ENCODE measurements at regions not wholly inside any gene's neighbourhood (a gene's known extent, or its start where the extent isn't known, plus 50 kb on each side); places are given as distances from the start of the nearest gene placed in this dataset.
"Not testable (repeated sequence)": the region's sequence is repeated elsewhere in the genome, so short reads cannot be mapped to it uniquely, and the experiment has no call there.

DNA sequence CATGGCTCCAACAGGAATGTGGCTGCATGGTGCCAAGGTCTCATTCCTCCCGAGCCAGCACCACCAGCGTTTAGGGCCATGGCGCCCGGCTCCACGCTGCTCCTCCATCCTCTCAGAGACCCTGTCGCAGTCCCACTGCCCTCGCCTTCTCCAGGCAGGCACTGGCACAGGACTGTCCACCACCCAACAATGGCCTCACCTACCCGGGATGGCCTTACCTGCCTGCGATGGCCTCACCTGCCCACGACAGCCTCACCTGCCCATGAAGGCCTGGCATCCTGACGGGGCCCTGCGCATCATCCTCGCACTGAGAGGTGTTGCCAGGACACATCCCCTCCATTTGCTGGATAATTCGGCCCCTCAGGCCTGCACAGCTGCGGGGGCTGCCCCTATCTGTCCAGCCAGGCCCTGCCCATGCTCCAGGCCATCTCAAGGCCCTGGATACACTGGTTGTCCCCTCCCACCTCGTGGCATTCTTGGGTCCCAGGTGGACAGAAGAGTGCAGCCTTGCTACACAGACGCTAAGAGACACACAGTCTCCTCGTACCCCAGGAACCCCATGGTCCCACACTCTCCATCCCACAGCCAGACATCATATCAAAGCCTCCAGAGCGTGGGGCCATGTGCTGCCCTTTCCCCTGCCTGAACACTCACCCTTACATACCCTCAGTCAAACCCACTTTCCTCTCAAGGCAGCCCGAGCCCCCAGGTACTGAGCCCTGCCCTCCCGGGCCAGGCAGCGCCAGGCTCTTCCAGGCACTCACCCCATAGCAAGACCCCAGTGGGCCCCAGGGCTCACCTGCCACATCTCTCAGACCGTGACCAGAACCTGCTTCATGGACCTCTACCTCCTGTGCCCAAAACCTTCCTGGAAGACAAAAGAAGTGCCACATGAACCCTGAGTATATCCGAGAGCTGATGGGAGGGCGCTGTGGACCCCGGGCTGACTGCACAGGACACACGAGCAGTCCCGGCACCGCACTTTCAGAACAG lies 268.6 kb downstream of the EIPR1 start:
- intact Hi-C loops (cut with micrococcal nuclease) = no loop called here
- TF ChIP-seq, protein P1, sequence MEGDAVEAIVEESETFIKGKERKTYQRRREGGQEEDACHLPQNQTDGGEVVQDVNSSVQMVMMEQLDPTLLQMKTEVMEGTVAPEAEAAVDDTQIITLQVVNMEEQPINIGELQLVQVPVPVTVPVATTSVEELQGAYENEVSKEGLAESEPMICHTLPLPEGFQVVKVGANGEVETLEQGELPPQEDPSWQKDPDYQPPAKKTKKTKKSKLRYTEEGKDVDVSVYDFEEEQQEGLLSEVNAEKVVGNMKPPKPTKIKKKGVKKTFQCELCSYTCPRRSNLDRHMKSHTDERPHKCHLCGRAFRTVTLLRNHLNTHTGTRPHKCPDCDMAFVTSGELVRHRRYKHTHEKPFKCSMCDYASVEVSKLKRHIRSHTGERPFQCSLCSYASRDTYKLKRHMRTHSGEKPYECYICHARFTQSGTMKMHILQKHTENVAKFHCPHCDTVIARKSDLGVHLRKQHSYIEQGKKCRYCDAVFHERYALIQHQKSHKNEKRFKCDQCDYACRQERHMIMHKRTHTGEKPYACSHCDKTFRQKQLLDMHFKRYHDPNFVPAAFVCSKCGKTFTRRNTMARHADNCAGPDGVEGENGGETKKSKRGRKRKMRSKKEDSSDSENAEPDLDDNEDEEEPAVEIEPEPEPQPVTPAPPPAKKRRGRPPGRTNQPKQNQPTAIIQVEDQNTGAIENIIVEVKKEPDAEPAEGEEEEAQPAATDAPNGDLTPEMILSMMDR (IDR thresholded peaks at IDR 0.05; ENCODE audit: unreplicated experiment) = no peak
- H3K9me3 Mint-ChIP-seq (ENCODE audit: unreplicated experiment) = peaks cover 8% of the 10 kb centered on the region
- ChIA-PET POLR2A (no interaction called here), CTCF (no interaction called here)
- H3K36me3 Mint-ChIP-seq (ENCODE audit: insufficient read depth, unreplicated experiment) = no peaks in the 10 kb centered on the region
- H3K27me3 Mint-ChIP-seq (ENCODE audit: insufficient read depth, unreplicated experiment) = peaks cover 3% of the 10 kb centered on the region
- BruUV-seq (replicated peaks) = no TSS peak
- no peak overlapping the region for H3K4me3 Mint-ChIP-seq (ENCODE audit: unreplicated experiment)
- peaks cover 8% of the 10 kb centered on the region for H3K4me1 Mint-ChIP-seq (ENCODE audit: insufficient read depth, unreplicated experiment)
- H3K27ac Mint-ChIP-seq (ENCODE audit: low read depth, unreplicated experiment) = no peak overlapping the region
- no peak for DNase-seq (ENCODE audit: unreplicated experiment)

DNA sequence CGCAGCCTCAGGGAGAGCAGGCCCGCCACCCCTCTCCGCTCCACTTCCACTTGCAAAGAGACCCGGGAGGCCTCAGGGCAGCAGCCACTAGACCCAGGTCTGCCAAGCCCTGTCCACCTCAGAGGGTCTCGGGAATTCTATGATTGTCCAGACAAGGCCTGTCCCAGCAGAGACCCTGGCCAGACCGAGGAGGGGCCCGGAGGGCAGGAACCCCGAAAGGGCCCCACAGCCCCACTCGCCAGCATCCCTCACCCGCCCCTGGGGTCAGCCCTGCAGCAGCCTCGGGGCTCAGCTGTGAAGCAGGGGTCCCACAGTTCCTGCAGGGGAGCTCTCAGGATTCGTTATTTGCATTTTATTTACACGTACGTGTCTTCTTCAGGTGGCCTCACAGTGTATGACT lies 269.5 kb downstream of the EIPR1 start:
- H3K36me3 Mint-ChIP-seq (ENCODE audit: insufficient read depth, unreplicated experiment) = no peaks in the 10 kb centered on the region
- H3K9me3 Mint-ChIP-seq (ENCODE audit: unreplicated experiment) = peaks cover 5% of the 10 kb centered on the region
- peaks cover 12% of the 10 kb centered on the region for H3K27me3 Mint-ChIP-seq (ENCODE audit: insufficient read depth, unreplicated experiment)
- ChIA-PET CTCF (no interaction called here), POLR2A (no interaction called here)
- BruUV-seq (replicated peaks) = no TSS peak
- no peak for DNase-seq (ENCODE audit: unreplicated experiment)
- H3K27ac Mint-ChIP-seq (ENCODE audit: low read depth, unreplicated experiment) = no peak overlapping the region
- TF ChIP-seq, protein P1 (IDR thresholded peaks at IDR 0.05; ENCODE audit: unreplicated experiment) = no peak
- intact Hi-C loops (cut with micrococcal nuclease) = no loop called here
- H3K4me3 Mint-ChIP-seq (ENCODE audit: unreplicated experiment) = no peak overlapping the region
- peaks cover 8% of the 10 kb centered on the region for H3K4me1 Mint-ChIP-seq (ENCODE audit: insufficient read depth, unreplicated experiment)

DNA sequence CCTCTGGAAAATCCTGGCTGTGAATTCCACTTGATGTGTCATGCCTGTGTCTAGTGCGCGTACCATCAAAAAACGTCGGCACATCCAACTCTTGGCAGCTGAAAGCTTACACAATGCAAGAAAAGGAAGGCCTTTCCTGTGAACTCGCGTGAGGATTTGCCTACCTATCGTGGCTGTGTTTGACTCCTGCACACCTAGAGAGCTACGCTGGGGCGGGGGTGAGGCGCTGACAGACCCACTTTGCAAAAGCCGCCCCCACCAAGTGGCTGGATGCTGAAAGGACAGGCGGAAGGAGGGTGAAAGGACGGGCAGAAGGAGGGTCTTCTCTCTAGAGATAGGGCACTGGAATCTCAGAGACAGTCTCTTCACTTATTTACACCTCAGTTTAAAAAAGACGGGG lies 270.1 kb downstream of the EIPR1 start:
- H3K4me3 Mint-ChIP-seq (ENCODE audit: unreplicated experiment) = no peak overlapping the region
- TF ChIP-seq, protein P1 (IDR thresholded peaks at IDR 0.05; ENCODE audit: unreplicated experiment) = no peak
- BruUV-seq (replicated peaks) = no TSS peak
- H3K27me3 Mint-ChIP-seq (ENCODE audit: insufficient read depth, unreplicated experiment) = peaks cover 15% of the 10 kb centered on the region
- ChIA-PET POLR2A (no interaction called here), CTCF (no interaction called here)
- H3K4me1 Mint-ChIP-seq (ENCODE audit: insufficient read depth, unreplicated experiment) = peaks cover 8% of the 10 kb centered on the region
- H3K27ac Mint-ChIP-seq (ENCODE audit: low read depth, unreplicated experiment) = no peak overlapping the region
- H3K36me3 Mint-ChIP-seq (ENCODE audit: insufficient read depth, unreplicated experiment) = no peaks in the 10 kb centered on the region
- intact Hi-C loops (cut with micrococcal nuclease) = no loop called here
- no peak for DNase-seq (ENCODE audit: unreplicated experiment)
- H3K9me3 Mint-ChIP-seq (ENCODE audit: unreplicated experiment) = peaks cover under 1% of the 10 kb centered on the region

DNA sequence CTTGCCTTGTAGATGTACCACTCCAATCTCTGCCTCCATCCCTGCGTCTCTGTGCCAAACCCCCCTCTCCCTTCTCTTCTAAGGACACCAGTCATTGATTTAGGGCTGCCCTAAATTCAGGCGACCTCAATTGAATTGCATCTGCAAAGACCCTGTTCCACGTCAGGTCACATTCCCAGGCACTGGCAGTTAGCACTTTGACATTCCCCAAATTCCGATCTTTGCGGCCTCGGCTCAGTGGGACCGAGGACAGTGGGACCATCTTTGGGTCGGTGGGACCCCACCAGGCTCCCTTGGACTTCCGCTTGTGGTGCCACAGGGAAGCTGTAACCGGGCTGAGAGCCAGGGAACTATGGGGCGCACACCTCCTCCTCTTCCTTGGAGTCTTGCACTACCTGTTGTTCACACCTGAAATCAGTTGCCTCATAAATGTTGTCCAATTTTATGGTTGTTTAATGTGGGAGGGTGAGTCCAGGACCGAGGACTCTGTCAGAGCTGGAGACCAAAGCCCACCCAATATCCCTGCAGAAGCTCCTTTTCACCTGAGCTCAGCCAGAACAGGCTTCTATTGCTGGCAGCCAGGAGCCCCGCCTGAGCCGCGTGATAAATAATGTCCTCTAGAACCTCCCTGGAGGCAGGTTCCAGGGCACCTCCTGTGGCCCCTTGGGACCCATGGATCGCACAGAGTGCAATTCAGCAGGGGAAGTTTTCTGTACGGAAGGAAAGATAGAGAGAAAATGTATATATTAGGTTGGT lies 271.6 kb downstream of the EIPR1 start:
- no peaks in the 10 kb centered on the region for H3K36me3 Mint-ChIP-seq (ENCODE audit: insufficient read depth, unreplicated experiment)
- ChIA-PET CTCF (no interaction called here), POLR2A (no interaction called here)
- DNase-seq (ENCODE audit: unreplicated experiment) = no peak
- no TSS peak for BruUV-seq (replicated peaks)
- H3K4me1 Mint-ChIP-seq (ENCODE audit: insufficient read depth, unreplicated experiment) = peaks cover 8% of the 10 kb centered on the region
- intact Hi-C loops (cut with micrococcal nuclease) = no loop called here
- TF ChIP-seq, protein P1 (IDR thresholded peaks at IDR 0.05; ENCODE audit: unreplicated experiment) = no peak
- H3K4me3 Mint-ChIP-seq (ENCODE audit: unreplicated experiment) = no peak overlapping the region
- H3K9me3 Mint-ChIP-seq (ENCODE audit: unreplicated experiment) = no peaks in the 10 kb centered on the region
- peaks cover 15% of the 10 kb centered on the region for H3K27me3 Mint-ChIP-seq (ENCODE audit: insufficient read depth, unreplicated experiment)
- H3K27ac Mint-ChIP-seq (ENCODE audit: low read depth, unreplicated experiment) = no peak overlapping the region

DNA sequence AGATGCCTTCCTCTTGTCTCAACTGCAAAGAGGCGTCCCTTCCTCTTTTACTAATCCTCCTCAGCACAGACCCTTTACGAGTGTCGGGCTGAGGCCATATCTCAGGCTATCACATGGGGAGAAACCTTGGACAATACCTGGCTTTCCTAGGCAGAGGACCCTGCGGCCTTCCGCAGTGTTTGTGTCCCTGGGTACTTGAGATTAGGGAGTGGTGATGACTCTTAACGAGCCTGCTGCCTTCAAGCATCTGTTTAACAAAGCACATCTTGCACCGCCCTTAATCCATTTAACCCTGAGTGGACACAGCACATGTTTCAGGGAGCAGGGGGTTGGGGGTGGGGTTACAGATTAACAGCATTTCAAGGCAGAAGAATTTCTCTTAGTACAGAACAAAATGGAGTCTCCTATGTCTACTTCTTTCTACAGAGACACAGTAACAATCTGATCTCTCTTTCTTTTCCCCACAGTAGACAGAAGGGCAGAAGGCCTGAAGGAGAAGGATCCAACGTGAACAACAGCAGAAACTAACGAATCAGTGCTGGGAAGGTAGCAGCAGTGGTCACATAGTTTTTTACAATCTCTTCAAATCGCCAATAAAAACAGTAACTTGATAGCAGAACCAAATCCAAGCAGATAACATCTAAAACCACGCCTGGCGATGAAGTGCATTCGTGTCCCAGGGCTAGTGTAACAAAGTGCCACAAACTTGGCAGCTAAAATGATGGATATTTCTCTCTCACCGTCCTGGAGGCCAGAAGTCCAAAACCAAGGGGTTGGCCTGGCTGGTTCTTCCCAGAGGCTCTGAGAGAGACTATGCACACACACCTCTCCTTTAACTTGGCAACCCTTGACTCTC lies 272.4 kb downstream of the EIPR1 start:
- BruUV-seq (replicated peaks); H3K9me3 Mint-ChIP-seq (ENCODE audit: unreplicated experiment); H3K4me3 Mint-ChIP-seq (ENCODE audit: unreplicated experiment); POLR2A ChIA-PET; H3K36me3 Mint-ChIP-seq (ENCODE audit: insufficient read depth, unreplicated experiment); CTCF ChIA-PET; H3K27ac Mint-ChIP-seq (ENCODE audit: low read depth, unreplicated experiment); intact Hi-C loops (cut with micrococcal nuclease); DNase-seq (ENCODE audit: unreplicated experiment); H3K4me1 Mint-ChIP-seq (ENCODE audit: insufficient read depth, unreplicated experiment): not testable (repeated sequence)
- H3K27me3 Mint-ChIP-seq (ENCODE audit: insufficient read depth, unreplicated experiment) = peaks cover 15% of the 10 kb centered on the region

Data from MCF 10A (cell line).